Brain microvascular endothelial cell (primary cell): ENCODE measurements at regions not wholly inside any gene's neighbourhood (a gene's known extent, or its start where the extent isn't known, plus 50 kb on each side); places are given as distances from the start of the nearest gene placed in this dataset.
"Not testable (repeated sequence)": the region's sequence is repeated elsewhere in the genome, so short reads cannot be mapped to it uniquely, and the experiment has no call there.

Experiments used
- DNase-seq: peaks from one replicate; pipeline ENCODE4 v3.0.0-alpha.2; 2020
- H3K27ac ChIP-seq: fragments of 250-450 bp; sonication (Bioruptor Pico); 2 replicates; pipeline ENCODE4 v1.5.1; 2020; ENCODE audit warnings: mild to moderate bottlenecking, moderate library complexity
- H3K27me3 ChIP-seq: fragments of 250-450 bp; sonication (Bioruptor Pico); replicated peaks from 2 replicates; pipeline ENCODE4 v1.5.1; 2020; ENCODE audit warnings: mild to moderate bottlenecking
- H3K36me3 ChIP-seq: fragments of 250-450 bp; sonication (Bioruptor Pico); replicated peaks from 2 replicates; pipeline ENCODE4 v1.5.1; 2020; ENCODE audit warnings: mild to moderate bottlenecking
- H3K4me3 ChIP-seq: 2 replicates; pipeline ENCODE4 v1.5.1; 2011; ENCODE audit warnings: low read depth, mild to moderate bottlenecking, control low read depth, low read length, moderate library complexity
- CTCF ChIP-seq: IDR thresholded peaks from 2 replicates; pipeline ENCODE4 v1.5.1; 2011; ENCODE audit warnings: low read depth, mild to moderate bottlenecking, moderate library complexity, low read length, control low read depth, inconsistent platforms; ENCODE audit errors: missing control alignments
- in situ Hi-C: cut with HindIII; loops from 2 replicates; pipeline ENCODE4 v1.10.0; 2017; ENCODE audit warnings: low sequenced_read_pairs, low pct_ligation_motif_present

- DNase-seq, result peak; percentile 6
- H3K27me3 ChIP-seq, result no peaks in the 10 kb centered on the region
- TF ChIP-seq CTCF, result no peak
- H3K27ac ChIP-seq, result no peak overlapping the region
- in situ Hi-C loops, result no loop called here
- no peak overlapping the region for H3K4me3 ChIP-seq
- H3K36me3 ChIP-seq, result no peaks in the 10 kb centered on the region
These were observed 364.8 kb downstream of the CEP170 start for GRCh38 chr1:242890192-242890741.

- in situ Hi-C loops, result no loop called here
- no peaks in the 10 kb centered on the region for H3K36me3 ChIP-seq
- H3K27ac ChIP-seq, result no peak overlapping the region
- no peak overlapping the region for H3K4me3 ChIP-seq
- no peak for DNase-seq
- TF ChIP-seq CTCF, result no peak
- H3K27me3 ChIP-seq, result no peaks in the 10 kb centered on the region
These were observed 361.6 kb upstream of the PLD5 start for GRCh38 chr1:242886137-242886536.

- H3K36me3 ChIP-seq, DNase-seq, H3K27me3 ChIP-seq, in situ Hi-C loops, H3K27ac ChIP-seq, H3K4me3 ChIP-seq: not testable (repeated sequence)
These were observed 355.5 kb upstream of the PLD5 start for GRCh38 chr1:242880022-242880421.

DNA sequence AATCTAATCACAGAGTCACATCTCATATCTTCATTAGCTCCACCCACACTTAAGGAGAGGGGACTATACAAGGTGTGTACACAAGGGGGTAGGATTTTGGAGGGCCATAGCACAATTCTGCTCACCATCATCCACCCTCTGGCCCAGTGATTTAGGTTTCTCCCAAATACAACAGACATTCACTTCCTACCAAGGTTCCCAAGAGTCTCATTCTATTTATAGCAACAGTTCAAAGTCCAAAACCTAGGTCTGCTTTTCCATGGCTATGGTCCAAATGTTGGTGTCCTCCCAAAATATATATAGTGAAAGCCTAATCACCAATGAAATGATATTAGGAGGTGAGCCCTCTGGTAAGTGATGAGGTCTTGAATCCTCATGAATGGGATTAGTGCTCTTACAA, 353.2 kb upstream of the PLD5 start:
- TF ChIP-seq CTCF, result no peak
- no peaks in the 10 kb centered on the region for H3K36me3 ChIP-seq
- no peak overlapping the region for H3K4me3 ChIP-seq
- no peak for DNase-seq
- no peak overlapping the region for H3K27ac ChIP-seq
- no peaks in the 10 kb centered on the region for H3K27me3 ChIP-seq
- in situ Hi-C loops, result no loop called here

- Histone ChIP-seq H3K4me3 (no peak overlapping the region), H3K27me3 (no peaks in the 10 kb centered on the region), H3K27ac (no peak overlapping the region), H3K36me3 (no peaks in the 10 kb centered on the region)
- in situ Hi-C loops, result no loop called here
- no peak for DNase-seq
- no peak for TF ChIP-seq CTCF
These were observed 352.7 kb upstream of the PLD5 start for GRCh38 chr1:242877229-242877628.

DNA sequence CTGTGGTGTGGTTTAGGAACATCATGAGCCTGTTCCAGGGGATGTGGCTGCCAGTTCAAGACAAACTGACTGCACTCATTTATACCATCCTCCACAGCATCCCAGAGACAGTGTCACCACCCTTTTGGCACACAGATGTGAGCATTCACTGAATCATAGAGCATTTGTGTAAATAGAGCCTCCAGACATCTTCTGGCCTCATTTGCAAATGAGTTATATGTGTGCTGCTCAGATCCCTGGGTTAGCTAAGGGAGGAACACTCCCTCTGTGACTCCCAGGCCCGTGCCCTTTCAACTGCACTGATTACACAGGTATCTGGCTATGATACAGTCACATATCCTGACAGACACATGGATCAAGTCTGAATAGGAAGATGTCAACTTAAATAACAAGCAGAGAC, 351.5 kb upstream of the PLD5 start:
- Histone ChIP-seq H3K36me3 (no peaks in the 10 kb centered on the region), H3K27ac (no peak overlapping the region), H3K4me3 (no peak overlapping the region), H3K27me3 (no peaks in the 10 kb centered on the region)
- TF ChIP-seq CTCF, result no peak
- in situ Hi-C loops, result no loop called here
- no peak for DNase-seq
